HG03095 (cell line): ENCODE measurements at regions not wholly inside any gene's neighbourhood (a gene's known extent, or its start where the extent isn't known, plus 50 kb on each side); places are given as distances from the start of the nearest gene placed in this dataset.

Experiments
- ATAC-seq: cut with Tn5 transposase; IDR thresholded peaks from one replicate; pipeline ENCODE4 v1.9.1; 2021; ENCODE audit warnings: moderate library complexity; ENCODE audit not compliant: unreplicated experiment

GRCh38 chr5:164649266-164649665 lies 1143.8 kb downstream of the MAT2B start:
- no peak for ATAC-seq

GRCh38 chr5:164650427-164650826 lies 1145.0 kb downstream of the MAT2B start:
- no peak for ATAC-seq

DNA sequence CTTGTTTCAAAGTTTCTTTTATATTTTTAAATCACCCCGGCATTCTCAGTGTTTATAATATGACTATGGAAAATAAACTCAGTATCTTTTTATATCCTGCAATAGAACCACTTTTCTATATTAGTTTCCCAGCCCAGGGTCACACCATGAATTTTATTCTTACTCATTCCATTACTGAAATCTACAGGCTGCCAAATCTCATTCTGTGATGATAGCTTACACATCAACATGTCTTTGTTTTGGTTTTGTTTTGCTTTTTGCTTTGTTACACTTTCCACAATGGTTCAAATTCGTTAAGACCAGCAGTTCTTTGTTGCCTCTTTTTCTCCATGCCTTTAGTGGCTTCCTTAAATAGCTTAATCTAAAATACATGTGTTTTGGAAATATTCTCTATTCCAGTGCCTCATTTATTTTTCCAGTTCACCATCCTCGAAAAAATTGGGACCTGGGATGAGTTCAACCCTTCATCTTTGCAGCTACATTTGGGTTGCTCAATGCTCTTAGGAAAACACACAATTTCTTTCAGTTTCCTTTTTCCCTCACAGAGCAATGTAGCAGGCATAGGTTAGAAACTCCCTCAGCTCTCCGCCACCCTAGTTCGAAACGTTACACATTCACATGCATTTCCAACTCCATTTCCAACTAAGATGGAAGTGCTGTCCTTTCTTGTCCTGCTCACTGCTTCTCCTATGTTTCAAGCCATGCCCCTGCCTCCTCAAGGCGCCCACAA lies 1146.3 kb downstream of the MAT2B start:
- no peak for ATAC-seq

DNA sequence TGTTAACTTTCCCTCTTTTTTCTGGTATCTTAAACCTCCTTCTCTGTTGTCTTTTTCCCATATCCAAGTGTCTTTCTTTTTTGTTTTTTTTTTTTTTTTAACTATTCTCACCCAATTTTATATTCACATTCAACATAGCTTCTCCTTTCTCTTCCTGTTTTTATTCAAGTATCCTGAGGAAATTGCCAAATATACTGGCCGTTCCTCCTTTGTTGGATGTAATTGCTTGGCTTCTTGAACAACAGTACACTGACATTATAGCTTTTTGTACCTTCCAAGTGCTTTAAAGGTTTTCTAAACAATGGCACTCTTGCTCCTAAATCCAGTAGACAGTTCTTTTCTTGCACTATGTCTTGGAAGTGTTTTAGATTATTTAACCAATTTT lies 1146.8 kb downstream of the MAT2B start:
- ATAC-seq = no peak

DNA sequence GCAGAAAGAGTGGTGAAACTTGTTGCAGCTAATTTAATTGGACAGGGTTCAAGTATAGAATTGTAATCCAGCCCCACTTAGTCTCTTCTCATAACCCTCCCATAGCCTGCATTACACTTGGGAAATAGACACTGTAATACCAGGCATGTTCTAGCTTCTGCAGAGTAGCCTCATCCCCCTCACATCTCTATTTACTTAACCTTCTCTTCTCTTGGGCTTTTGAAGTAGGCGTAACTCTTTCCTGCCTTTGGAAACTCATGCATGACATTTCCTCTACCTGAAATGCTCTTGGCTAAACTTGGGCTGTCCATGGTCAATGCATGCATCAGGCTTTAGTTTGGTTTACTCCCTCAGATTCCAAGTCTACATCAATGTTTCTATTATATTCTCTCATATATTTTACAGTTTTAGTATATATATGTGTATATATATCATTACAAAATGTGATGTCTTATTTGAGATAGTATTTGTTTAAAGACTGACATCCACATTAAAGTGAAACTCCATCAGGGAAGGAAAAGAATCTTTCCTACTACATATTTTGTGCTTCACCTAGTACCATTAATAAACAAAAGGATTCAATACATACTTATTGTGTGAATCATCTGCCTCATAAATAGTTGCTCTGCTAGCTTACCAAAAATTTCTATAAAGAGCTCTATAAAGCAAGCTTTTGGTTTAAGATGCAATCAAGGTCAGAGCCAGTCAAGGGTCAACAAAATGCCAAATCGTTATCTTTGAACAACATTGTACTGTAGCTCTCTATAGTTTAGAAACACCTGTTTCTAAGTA lies 1158.0 kb downstream of the MAT2B start:
- ATAC-seq = no peak

- no peak for ATAC-seq
Observed at GRCh38 chr5:164671640-164672039, 1166.2 kb downstream of the MAT2B start.

DNA sequence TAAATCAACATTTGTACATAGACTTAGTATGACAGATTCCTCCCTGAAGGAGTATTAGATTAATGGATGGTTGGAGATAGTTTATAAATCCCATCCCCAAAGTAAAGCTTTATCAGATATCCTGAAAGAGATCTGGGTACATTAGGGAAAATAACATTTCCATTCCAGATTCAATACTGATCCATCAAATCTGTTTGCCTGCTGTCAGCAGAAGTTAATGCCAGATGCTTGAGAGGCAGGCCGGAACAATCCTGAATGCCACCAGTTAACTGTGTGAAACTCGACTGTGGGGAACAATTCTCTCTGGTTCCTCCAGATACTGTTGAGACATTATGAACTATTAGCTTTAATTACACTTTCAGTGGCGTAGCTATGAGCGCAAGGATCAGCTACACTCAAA lies 1166.8 kb downstream of the MAT2B start:
- ATAC-seq = no peak

DNA sequence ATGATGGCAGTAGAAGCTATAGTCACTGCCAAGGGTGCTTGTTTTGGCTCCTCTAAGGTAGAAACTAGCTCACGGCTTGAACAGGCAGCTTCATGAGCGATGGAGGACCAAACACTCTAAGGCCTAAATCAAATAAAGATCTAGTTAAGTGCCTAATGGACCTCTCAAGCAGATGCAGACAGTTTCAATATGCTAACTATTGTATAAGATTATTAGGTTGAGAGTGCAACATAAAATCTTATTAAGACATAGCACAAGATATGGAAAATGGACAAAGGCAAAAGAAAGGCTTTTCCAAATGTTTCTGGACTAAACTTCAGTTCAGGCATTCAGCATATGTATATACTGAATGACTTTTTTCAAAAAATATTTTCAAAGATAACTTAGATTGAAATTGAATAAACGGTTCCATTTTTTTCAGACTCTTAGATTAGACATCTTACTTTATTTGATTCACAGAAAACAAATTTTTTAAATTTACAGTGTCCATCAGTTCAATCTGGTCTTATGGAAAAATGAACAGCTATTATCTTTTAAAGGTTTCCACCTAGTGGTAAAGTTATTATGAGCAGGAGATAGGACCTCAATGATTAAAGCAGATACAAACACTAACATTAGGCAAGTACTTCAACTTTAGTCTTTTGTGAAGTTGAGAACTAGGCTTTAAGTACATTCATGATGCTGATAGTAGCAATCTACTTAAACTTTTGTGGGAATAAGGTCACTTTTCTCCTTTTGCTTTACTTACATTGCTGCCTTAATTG lies 1167.7 kb downstream of the MAT2B start:
- ATAC-seq = no peak

GRCh38 chr5:164679461-164679860 lies 1174.0 kb downstream of the MAT2B start:
- no peak for ATAC-seq

DNA sequence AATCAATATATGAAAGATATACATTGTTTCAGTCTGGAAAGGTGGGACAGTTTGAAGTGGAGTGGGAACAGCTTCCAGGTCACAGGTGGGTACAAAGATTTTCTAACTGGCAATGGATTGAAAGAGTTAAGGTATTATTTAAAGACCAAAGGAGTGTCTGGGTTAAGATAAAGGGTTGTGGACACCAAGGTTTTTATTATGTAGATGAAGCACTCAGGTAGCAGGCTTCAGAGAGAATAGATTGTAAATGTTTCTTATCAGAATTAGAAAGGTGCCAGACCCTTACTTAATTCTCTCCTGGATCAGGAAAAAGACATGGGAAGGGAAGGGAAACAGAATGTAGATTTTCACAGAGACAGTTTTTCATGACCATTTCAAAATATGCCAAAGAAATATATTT lies 1174.8 kb downstream of the MAT2B start:
- no peak for ATAC-seq

DNA sequence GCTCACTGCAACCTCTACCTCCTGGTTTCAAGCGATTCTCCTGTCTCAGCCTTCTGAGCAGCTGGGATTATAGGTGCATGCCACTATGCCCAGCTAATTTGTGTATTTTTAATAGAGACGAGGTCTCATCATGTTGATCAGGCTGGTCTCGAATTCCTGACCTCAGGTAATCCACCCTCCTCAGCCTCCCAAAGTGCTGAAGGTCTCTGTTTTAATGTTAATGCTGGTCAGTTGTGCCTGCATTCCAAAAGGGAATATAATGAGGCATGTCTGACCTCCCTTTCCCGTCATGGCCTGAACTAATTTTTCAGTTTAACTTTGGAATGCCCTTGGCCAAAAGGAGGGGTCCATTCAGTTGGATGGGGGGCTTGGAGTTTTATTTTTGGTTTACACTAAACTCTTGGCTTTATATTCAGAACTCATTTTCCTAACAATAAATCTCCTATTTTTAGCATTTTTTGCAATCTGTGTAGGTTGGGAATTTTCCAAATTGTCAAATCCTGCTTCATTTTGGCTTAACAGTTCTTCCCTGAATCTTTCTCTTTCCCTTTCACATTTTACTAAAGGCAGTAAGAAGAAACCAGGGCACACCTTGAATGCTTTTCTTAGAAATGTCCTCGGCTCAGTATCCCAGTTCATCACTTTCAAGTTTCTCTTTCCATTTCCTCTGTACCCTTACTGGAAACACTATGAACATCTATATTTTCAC lies 1175.5 kb downstream of the MAT2B start:
- no peak for ATAC-seq

DNA sequence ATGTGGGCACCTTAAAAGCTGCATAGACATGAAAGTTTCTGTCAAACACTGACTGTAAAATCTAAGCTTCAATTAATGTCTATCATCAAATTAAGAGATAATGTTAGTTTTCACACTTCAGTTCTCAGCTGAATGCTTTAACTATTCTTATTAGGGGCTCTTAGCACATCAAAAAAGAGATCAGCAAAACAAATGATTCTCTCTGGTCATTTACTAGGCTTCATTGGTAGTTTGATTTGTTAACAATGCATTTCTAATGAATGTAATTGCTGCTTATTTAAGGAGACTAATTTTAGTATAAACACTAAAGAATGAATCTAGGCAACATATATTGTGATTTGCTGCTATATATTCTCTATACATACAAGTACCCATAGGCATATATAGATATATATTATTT lies 1182.0 kb downstream of the MAT2B start:
- ATAC-seq = no peak

- no peak for ATAC-seq
Observed at GRCh38 chr5:164688437-164688836, 1183.0 kb downstream of the MAT2B start.

- ATAC-seq = no peak
Observed at GRCh38 chr5:164708831-164709230, 1203.4 kb downstream of the MAT2B start.

DNA sequence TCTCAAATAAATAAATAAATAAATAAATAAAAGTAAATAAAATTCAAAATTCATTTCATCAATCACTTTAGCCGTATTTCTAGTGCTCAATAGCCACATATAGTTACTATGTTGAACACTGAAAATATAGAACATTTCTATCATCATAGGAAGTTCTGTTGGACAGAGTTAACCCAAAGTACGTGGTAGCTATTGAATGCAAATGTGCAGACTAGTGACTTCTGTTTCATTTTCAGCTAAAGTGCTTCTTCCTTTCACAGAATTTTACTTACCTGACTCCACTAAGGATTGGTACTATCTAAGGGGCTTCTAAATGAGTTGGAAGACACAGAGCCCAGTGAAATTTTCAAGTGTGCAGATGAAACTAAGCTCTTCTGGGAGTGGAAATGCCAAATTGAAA lies 1208.3 kb downstream of the MAT2B start:
- ATAC-seq = no peak

DNA sequence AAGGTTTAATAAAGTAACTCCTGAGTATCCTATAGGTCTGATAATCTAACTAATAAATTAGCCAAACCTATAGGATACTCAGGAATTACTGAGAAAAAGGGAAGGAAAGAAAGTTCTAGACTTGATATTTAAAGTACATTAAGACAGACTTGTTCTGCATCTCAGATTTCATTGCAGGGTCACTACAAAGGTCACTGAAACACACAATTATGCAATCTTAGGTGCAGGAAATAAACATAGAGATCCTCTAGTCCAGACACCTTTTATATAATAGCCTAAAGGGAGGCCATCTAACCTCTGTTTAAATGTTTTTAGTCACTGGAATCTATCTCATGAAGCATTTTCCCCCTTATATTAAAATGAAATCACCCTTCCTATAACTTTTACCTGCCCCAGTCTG lies 1215.7 kb downstream of the MAT2B start:
- ATAC-seq = no peak

GRCh38 chr5:164721656-164722055 lies 1216.2 kb downstream of the MAT2B start:
- no peak for ATAC-seq

GRCh38 chr5:164722702-164723101 lies 1217.3 kb downstream of the MAT2B start:
- ATAC-seq = no peak

DNA sequence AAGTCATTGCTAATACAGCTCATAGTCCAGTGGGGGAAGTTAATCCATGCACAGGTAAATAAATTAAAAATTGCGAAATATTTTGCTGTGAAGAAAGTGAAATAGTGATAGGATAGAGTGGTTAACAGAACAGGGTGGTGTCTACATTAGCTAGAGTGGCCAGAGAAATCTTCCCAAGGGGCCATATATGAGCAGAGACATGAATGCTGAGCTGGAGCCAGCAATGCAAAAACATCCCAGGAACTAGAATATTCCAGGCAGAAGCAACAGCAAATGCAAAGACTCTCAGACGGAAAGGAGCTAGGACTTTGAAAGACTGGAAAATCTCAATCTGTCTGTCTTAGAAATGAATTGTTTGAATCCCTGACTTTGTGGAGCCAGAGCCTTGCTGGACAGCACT lies 1221.6 kb downstream of the MAT2B start:
- ATAC-seq = no peak

GRCh38 chr5:164728733-164729132 lies 1223.3 kb downstream of the MAT2B start:
- no peak for ATAC-seq

DNA sequence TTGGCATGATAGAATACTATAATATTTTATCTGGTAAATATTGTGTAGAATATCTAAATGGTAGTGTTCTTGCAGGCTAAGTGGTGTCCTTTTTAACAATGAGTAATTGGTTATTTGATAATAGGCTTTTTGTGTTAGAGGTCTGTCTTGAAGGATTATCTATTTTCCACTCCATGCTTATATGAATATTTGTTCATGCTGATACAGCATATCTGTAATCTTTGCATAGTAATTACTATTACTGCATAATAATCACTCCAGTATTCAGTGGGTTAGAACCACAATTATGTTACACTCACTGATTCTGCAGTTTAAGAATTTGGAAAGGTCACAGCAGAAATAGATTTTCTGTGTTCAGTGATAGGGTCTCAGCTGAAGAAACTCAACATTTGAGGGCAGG lies 1229.9 kb downstream of the MAT2B start:
- ATAC-seq = no peak
